ENCODE measurements at regions not wholly inside any gene's neighbourhood (a gene's known extent, or its start where the extent isn't known, plus 50 kb on each side); places are given as distances from the start of the nearest gene placed in this dataset.

GRCh38 chr3:66128623-66129022 lies 89.9 kb upstream of the MAGI1 start:
- no peak overlapping the region for H3K4me3 Mint-ChIP-seq
- TF ChIP-seq CTCF (conservative IDR thresholded peaks at IDR 0.05): no peak

GRCh38 chr3:66121318-66121717 lies 82.6 kb upstream of the MAGI1 start:
- Mint-ChIP-seq H3K4me1 (peaks cover 5% of the 10 kb centered on the region), H3K4me3 (no peak overlapping the region), H3K27ac (ENCODE audit: unreplicated experiment) (no peak overlapping the region), H3K27me3 (ENCODE audit: low read depth) (no peaks in the 10 kb centered on the region), H3K36me3 (ENCODE audit: low read depth) (no peaks in the 10 kb centered on the region), H3K9me3 (no peaks in the 10 kb centered on the region)
- no peak for TF ChIP-seq CTCF (conservative IDR thresholded peaks at IDR 0.05)
- no peak for DNase-seq (ENCODE audit: low read depth, low spot score)

More at GRCh38 chr3:66128623-66129022, 89.9 kb upstream of the MAGI1 start:
- DNase-seq (ENCODE audit: low read depth, low spot score): no peak
- no peak overlapping the region for H3K27ac Mint-ChIP-seq (ENCODE audit: unreplicated experiment)
- no peaks in the 10 kb centered on the region for H3K27me3 Mint-ChIP-seq (ENCODE audit: low read depth)
- no peaks in the 10 kb centered on the region for H3K36me3 Mint-ChIP-seq (ENCODE audit: low read depth)
- H3K9me3 Mint-ChIP-seq: no peaks in the 10 kb centered on the region
- no peaks in the 10 kb centered on the region for H3K4me1 Mint-ChIP-seq

- peaks cover 11% of the 10 kb centered on the region for H3K4me1 Mint-ChIP-seq
- TF ChIP-seq CTCF (conservative IDR thresholded peaks at IDR 0.05): no peak
- DNase-seq (ENCODE audit: low read depth, low spot score): no peak
- no peak overlapping the region for H3K4me3 Mint-ChIP-seq
- peak overlapping the region; percentile 69 for H3K27ac Mint-ChIP-seq (ENCODE audit: unreplicated experiment)
- H3K27me3 Mint-ChIP-seq (ENCODE audit: low read depth): peaks cover 2% of the 10 kb centered on the region
- H3K9me3 Mint-ChIP-seq: no peaks in the 10 kb centered on the region
- no peaks in the 10 kb centered on the region for H3K36me3 Mint-ChIP-seq (ENCODE audit: low read depth)
These were observed 77.3 kb upstream of the MAGI1 start for GRCh38 chr3:66115858-66116654.

- TF ChIP-seq CTCF (conservative IDR thresholded peaks at IDR 0.05): no peak
These were observed 74.8 kb upstream of the MAGI1 start for GRCh38 chr3:66113542-66113941.

GRCh38 chr3:66110840-66111239 lies 72.1 kb upstream of the MAGI1 start:
- no peaks in the 10 kb centered on the region for H3K36me3 Mint-ChIP-seq (ENCODE audit: low read depth)
- no peak overlapping the region for H3K4me3 Mint-ChIP-seq
- no peak for TF ChIP-seq CTCF (conservative IDR thresholded peaks at IDR 0.05)
- peaks cover 9% of the 10 kb centered on the region for H3K4me1 Mint-ChIP-seq
- H3K27me3 Mint-ChIP-seq (ENCODE audit: low read depth): peaks cover 2% of the 10 kb centered on the region
- H3K9me3 Mint-ChIP-seq: no peaks in the 10 kb centered on the region
- H3K27ac Mint-ChIP-seq (ENCODE audit: unreplicated experiment): no peak overlapping the region
- no peak for DNase-seq (ENCODE audit: low read depth, low spot score)

More at GRCh38 chr3:66113542-66113941, 74.8 kb upstream of the MAGI1 start:
- no peaks in the 10 kb centered on the region for H3K36me3 Mint-ChIP-seq (ENCODE audit: low read depth)
- H3K4me3 Mint-ChIP-seq: no peak overlapping the region
- no peaks in the 10 kb centered on the region for H3K9me3 Mint-ChIP-seq
- H3K4me1 Mint-ChIP-seq: peaks cover 11% of the 10 kb centered on the region
- no peak overlapping the region for H3K27ac Mint-ChIP-seq (ENCODE audit: unreplicated experiment)
- peaks cover 2% of the 10 kb centered on the region for H3K27me3 Mint-ChIP-seq (ENCODE audit: low read depth)
- DNase-seq (ENCODE audit: low read depth, low spot score): no peak
